Naive thymus-derived CD8-positive, alpha-beta T cell (primary cell): ENCODE measurements at regions not wholly inside any gene's neighbourhood (a gene's known extent, or its start where the extent isn't known, plus 50 kb on each side); places are given as distances from the start of the nearest gene placed in this dataset.
"Not testable (repeated sequence)": the region's sequence is repeated elsewhere in the genome, so short reads cannot be mapped to it uniquely, and the experiment has no call there.

Experiments used
- ATAC-seq, 2 donors: fragments of 150-1000 bp; cut with Tn5 transposase in 1 of 2; sonication (Bioruptor Pico), chemical (Tn5 transposase) in 1 of 2; 1 replicate in 1 of 2; 2 replicates in 1 of 2; pipeline ENCODE4 v1.10.0; 2021; ENCODE audit warnings: mild to moderate bottlenecking in 2 of 2, moderate library complexity in 2 of 2
- POLR2A ChIA-PET: fragments of 350-600 bp; sonication (Branson Sonifier 250); formaldehyde crosslinking; loops from one replicate; lab custom pipeline; 2021; ENCODE audit warnings: antibody characterized with exemption; lab: Charles Lee
- DNase-seq, 10 donors: peaks; one replicate each; pipeline versions ENCODE4 v3.0.0 to v3.0.0-alpha.2; 2020 to 2022
- H3K27ac Mint-ChIP-seq, 10 donors: one replicate each; pipeline ENCODE4 v1.8.0; 2020 to 2022; ENCODE audit warnings: mild to moderate bottlenecking in 10 of 10, mixed read lengths in 10 of 10, moderate library complexity in 4 of 10, inconsistent platforms in 1 of 10
- H3K27me3 Mint-ChIP-seq, 5 donors: one replicate each; pipeline ENCODE4 v1.8.0; 2021 to 2022; ENCODE audit warnings: mixed read lengths in 5 of 5
- H3K36me3 Mint-ChIP-seq, 3 donors: one replicate each; pipeline ENCODE4 v1.8.0; 2020 to 2022; ENCODE audit warnings: mixed read lengths in 3 of 3, mild to moderate bottlenecking in 2 of 3, inconsistent platforms in 1 of 3
- H3K4me1 Mint-ChIP-seq, 4 donors: one replicate each; pipeline ENCODE4 v1.8.0; 2021 to 2022; ENCODE audit warnings: mixed read lengths in 4 of 4
- H3K4me3 Mint-ChIP-seq, 10 donors: one replicate each; pipeline ENCODE4 v1.8.0; 2020 to 2022; ENCODE audit warnings: mild to moderate bottlenecking in 10 of 10, mixed read lengths in 10 of 10, moderate library complexity in 6 of 10, inconsistent platforms in 1 of 10
- H3K9me3 Mint-ChIP-seq, 9 donors: one replicate each; pipeline ENCODE4 v1.8.0; 2020 to 2022; ENCODE audit warnings: mixed read lengths in 9 of 9, mild to moderate bottlenecking in 3 of 9, inconsistent platforms in 1 of 9, moderate library complexity in 1 of 9

- H3K4me3 Mint-ChIP-seq = no peak overlapping the region
- no peak overlapping the region for H3K27ac Mint-ChIP-seq
- POLR2A ChIA-PET = no interaction called here
- H3K9me3 Mint-ChIP-seq = no peaks in the 10 kb centered on the region
- DNase-seq = no peak
- peaks cover 5 to 25% (median 16%) of the 10 kb centered on the region in 5 donors for H3K27me3 Mint-ChIP-seq
- no peak for ATAC-seq
- no peaks in the 10 kb centered on the region for H3K4me1 Mint-ChIP-seq
- H3K36me3 Mint-ChIP-seq = no peaks in the 10 kb centered on the region
Observed at GRCh38 chr17:27109346-27109745, 184.6 kb upstream of the WSB1 start.

DNA sequence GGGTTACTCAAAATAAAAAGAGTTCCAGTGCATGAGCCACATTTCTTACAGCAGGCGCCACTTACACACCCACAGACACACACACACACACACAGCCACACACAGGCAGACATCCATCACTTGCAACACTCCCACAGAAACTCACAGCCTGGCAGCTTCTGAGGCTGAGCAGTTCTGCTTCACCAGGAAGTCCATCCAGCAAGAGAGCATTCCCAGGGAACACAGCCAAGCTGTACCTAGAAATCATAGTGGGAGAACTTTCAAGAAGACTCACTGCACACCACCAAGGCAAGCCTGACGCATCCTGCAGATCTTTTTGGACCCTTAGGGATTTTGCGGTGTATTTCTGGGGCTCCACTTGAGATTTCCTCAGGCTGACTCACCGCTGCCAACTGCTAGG lies 140.9 kb upstream of the WSB1 start:
- Mint-ChIP-seq H3K4me1 (no peaks in the 10 kb centered on the region), H3K9me3 (peaks cover 0 to 2% (median 0%) of the 10 kb centered on the region in 9 donors), H3K4me3 (no peak overlapping the region), H3K27me3 (no peaks in the 10 kb centered on the region), H3K36me3 (peaks cover 0 to 1% (median 0%) of the 10 kb centered on the region in 3 donors), H3K27ac (no peak overlapping the region)
- ATAC-seq (no peak), DNase-seq (no peak)
- POLR2A ChIA-PET = no interaction called here

DNA sequence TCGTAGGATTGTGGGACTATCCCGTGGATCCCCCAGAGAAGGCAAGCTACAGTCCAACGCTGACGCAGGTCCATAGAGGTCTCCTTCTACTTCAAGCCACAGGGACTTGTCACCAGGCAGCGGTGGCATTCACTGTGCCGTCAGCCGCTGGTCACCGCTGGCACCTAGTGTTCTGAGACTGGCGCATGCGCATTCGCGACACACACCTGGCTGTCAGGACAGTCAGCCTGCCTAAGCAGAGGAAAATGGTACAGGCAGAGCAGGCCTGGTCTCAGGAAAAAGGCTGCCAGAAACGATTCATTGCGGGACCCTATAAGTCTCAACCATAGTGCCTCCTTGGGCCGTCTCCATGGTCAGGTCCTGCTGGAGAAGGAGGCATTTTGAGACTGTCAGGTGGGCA lies 138.0 kb upstream of the WSB1 start:
- ATAC-seq = no peak
- no peaks in the 10 kb centered on the region for H3K27me3 Mint-ChIP-seq
- peaks cover 0 to 5% (median 0%) of the 10 kb centered on the region in 9 donors for H3K9me3 Mint-ChIP-seq
- POLR2A ChIA-PET = no interaction called here
- DNase-seq = peak in 1 of 10 donors; percentile 15
- no peak overlapping the region for H3K4me3 Mint-ChIP-seq
- H3K27ac Mint-ChIP-seq = no peak overlapping the region
- no peaks in the 10 kb centered on the region for H3K36me3 Mint-ChIP-seq
- no peaks in the 10 kb centered on the region for H3K4me1 Mint-ChIP-seq

GRCh38 chr17:27157297-27157696 lies 136.6 kb upstream of the WSB1 start:
- ATAC-seq = no peak
- Mint-ChIP-seq H3K27me3 (no peaks in the 10 kb centered on the region), H3K4me1 (no peaks in the 10 kb centered on the region)

GRCh38 chr17:27157898-27158297 lies 136.0 kb upstream of the WSB1 start:
- Mint-ChIP-seq H3K4me1 (no peaks in the 10 kb centered on the region), H3K27ac (no peak overlapping the region), H3K36me3 (no peaks in the 10 kb centered on the region), H3K9me3 (peaks cover 0 to 5% (median 0%) of the 10 kb centered on the region in 9 donors), H3K27me3 (no peaks in the 10 kb centered on the region), H3K4me3 (no peak overlapping the region)
- ATAC-seq = no peak
- DNase-seq = no peak
- POLR2A ChIA-PET = no interaction called here

More at GRCh38 chr17:27157297-27157696, 136.6 kb upstream of the WSB1 start:
- no peak overlapping the region for H3K4me3 Mint-ChIP-seq
- peaks cover 0 to 5% (median 0%) of the 10 kb centered on the region in 9 donors for H3K9me3 Mint-ChIP-seq
- no peaks in the 10 kb centered on the region for H3K36me3 Mint-ChIP-seq
- no peak for DNase-seq
- no peak overlapping the region for H3K27ac Mint-ChIP-seq
- POLR2A ChIA-PET = no interaction called here

- Mint-ChIP-seq H3K36me3 (no peaks in the 10 kb centered on the region), H3K4me1 (no peaks in the 10 kb centered on the region), H3K27ac (no peak overlapping the region), H3K9me3 (peaks cover 0 to 5% (median 0%) of the 10 kb centered on the region in 9 donors), H3K4me3 (no peak overlapping the region), H3K27me3 (no peaks in the 10 kb centered on the region)
- POLR2A ChIA-PET = no interaction called here
- DNase-seq (no peak), ATAC-seq (no peak)
Observed at GRCh38 chr17:27158382-27158781, 135.5 kb upstream of the WSB1 start.

GRCh38 chr17:27180322-27180721 lies 113.6 kb upstream of the WSB1 start:
- Mint-ChIP-seq H3K4me3 (no peak overlapping the region), H3K27ac (no peak overlapping the region), H3K9me3 (peaks cover 4 to 60% (median 13%) of the 10 kb centered on the region in 9 donors), H3K36me3 (peaks cover 0 to 40% (median 12%) of the 10 kb centered on the region in 3 donors), H3K27me3 (no peaks in the 10 kb centered on the region), H3K4me1 (peaks cover 0 to 9% (median 0%) of the 10 kb centered on the region in 4 donors)
- ATAC-seq (no peak), DNase-seq (no peak)
- POLR2A ChIA-PET = no interaction called here

GRCh38 chr17:27181379-27181925 lies 112.5 kb upstream of the WSB1 start:
- H3K27ac Mint-ChIP-seq, DNase-seq, H3K27me3 Mint-ChIP-seq, POLR2A ChIA-PET, ATAC-seq, H3K4me3 Mint-ChIP-seq, H3K4me1 Mint-ChIP-seq: not testable (repeated sequence)
- Mint-ChIP-seq H3K9me3 (peaks cover 8 to 67% (median 23%) of the 10 kb centered on the region in 9 donors), H3K36me3 (peaks cover 0 to 40% (median 12%) of the 10 kb centered on the region in 3 donors)

DNA sequence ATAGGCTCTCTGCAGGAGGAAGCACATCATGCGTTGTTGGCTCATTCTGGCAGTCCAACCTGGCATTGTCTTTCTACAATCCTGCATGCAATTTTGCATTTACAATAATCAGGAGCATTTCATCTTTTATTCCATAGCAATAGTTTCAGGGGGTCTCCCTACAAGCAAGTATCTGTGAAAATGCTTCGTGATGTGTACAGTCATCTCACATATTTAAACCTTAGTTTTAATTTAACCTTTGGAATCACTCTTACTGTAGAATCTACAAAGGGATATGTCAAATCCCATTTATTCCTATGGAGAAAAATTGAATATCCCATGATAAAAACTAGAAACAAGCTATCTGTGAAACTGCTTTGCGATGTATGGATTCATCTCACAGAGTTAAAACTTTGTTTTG lies 112.0 kb upstream of the WSB1 start:
- Mint-ChIP-seq H3K4me1 (peaks cover 0 to 9% (median 0%) of the 10 kb centered on the region in 4 donors), H3K27me3 (peaks cover 0 to 4% (median 0%) of the 10 kb centered on the region in 5 donors), H3K9me3 (peaks cover 8 to 67% (median 24%) of the 10 kb centered on the region in 9 donors), H3K4me3 (no peak overlapping the region), H3K36me3 (peaks cover 0 to 40% (median 12%) of the 10 kb centered on the region in 3 donors), H3K27ac (no peak overlapping the region)
- ATAC-seq (no peak), DNase-seq (no peak)
- POLR2A ChIA-PET = no interaction called here

DNA sequence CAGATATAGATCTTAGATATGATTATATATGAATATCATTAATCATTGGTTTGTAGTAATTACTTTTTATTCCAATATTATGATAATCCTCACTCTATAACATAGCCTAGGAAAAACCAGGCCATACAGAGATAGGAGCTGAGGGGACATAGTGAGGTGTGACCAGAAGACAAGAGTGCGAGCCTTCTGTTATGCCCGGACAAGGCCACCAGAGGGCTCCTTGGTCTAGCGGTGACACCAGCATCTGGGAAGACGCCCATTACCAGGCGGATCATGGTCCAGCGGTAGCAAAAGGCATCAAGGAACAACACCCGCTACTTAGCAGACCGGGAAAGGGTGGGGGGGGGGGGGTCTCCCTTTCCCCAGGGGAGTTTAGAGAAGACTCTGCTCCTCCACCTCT lies 96.4 kb upstream of the WSB1 start:
- ATAC-seq, POLR2A ChIA-PET, H3K27ac Mint-ChIP-seq, H3K36me3 Mint-ChIP-seq, DNase-seq, H3K4me1 Mint-ChIP-seq, H3K9me3 Mint-ChIP-seq, H3K27me3 Mint-ChIP-seq, H3K4me3 Mint-ChIP-seq: not testable (repeated sequence)

DNA sequence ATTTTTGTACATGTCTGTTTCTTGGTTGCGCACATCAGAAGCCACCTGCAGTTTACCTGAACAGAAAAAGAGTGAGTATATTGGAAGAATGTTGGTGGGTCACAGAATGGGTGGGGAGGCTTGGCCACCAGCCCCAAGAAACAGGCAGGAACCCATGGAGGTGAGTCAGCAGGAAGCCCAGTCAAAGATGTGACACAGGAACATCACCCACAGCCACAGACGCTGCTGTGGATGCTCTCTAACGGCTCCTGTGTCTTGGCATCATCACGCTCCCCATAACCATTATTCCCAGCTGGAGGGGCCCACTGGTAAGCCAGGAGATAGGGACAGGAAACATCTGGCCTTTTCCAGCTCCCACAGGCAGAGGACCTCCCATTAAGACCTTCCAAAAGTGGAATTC lies 94.0 kb upstream of the WSB1 start:
- no peak for ATAC-seq
- peaks cover 0 to 7% (median 0%) of the 10 kb centered on the region in 3 donors for H3K36me3 Mint-ChIP-seq
- POLR2A ChIA-PET = no interaction called here
- H3K4me1 Mint-ChIP-seq = peaks cover 0 to 4% (median 0%) of the 10 kb centered on the region in 4 donors
- no peak for DNase-seq
- peaks cover 0 to 6% (median 0%) of the 10 kb centered on the region in 5 donors for H3K27me3 Mint-ChIP-seq
- H3K9me3 Mint-ChIP-seq = peaks cover 0 to 5% (median 0%) of the 10 kb centered on the region in 9 donors
- H3K4me3 Mint-ChIP-seq = no peak overlapping the region
- no peak overlapping the region for H3K27ac Mint-ChIP-seq

- POLR2A ChIA-PET = no interaction called here
- H3K4me3 Mint-ChIP-seq = no peak overlapping the region
- H3K36me3 Mint-ChIP-seq = peaks cover 0 to 7% (median 0%) of the 10 kb centered on the region in 3 donors
- H3K9me3 Mint-ChIP-seq = peaks cover 0 to 5% (median 0%) of the 10 kb centered on the region in 9 donors
- H3K4me1 Mint-ChIP-seq = peaks cover 0 to 4% (median 0%) of the 10 kb centered on the region in 4 donors
- peaks cover 0 to 6% (median 0%) of the 10 kb centered on the region in 5 donors for H3K27me3 Mint-ChIP-seq
- ATAC-seq (no peak), DNase-seq (no peak)
- no peak overlapping the region for H3K27ac Mint-ChIP-seq
Observed at GRCh38 chr17:27200476-27200875, 93.4 kb upstream of the WSB1 start.

GRCh38 chr17:27203241-27203640 lies 90.7 kb upstream of the WSB1 start:
- Mint-ChIP-seq H3K4me1 (peaks cover 0 to 4% (median 0%) of the 10 kb centered on the region in 4 donors), H3K36me3 (no peaks in the 10 kb centered on the region), H3K27ac (no peak overlapping the region), H3K4me3 (no peak overlapping the region), H3K9me3 (peaks cover 0 to 3% (median 0%) of the 10 kb centered on the region in 9 donors), H3K27me3 (peaks cover 0 to 6% (median 2%) of the 10 kb centered on the region in 5 donors)
- POLR2A ChIA-PET = no interaction called here
- ATAC-seq (no peak), DNase-seq (no peak)

GRCh38 chr17:27206447-27206846 lies 87.5 kb upstream of the WSB1 start:
- no peak for DNase-seq
- POLR2A ChIA-PET = no interaction called here
- peaks cover 0 to 4% (median 2%) of the 10 kb centered on the region in 9 donors for H3K9me3 Mint-ChIP-seq
- H3K36me3 Mint-ChIP-seq = no peaks in the 10 kb centered on the region
- ATAC-seq = no peak
- H3K4me3 Mint-ChIP-seq = no peak overlapping the region
- H3K27ac Mint-ChIP-seq = no peak overlapping the region
- no peaks in the 10 kb centered on the region for H3K4me1 Mint-ChIP-seq
- peaks cover 0 to 6% (median 2%) of the 10 kb centered on the region in 5 donors for H3K27me3 Mint-ChIP-seq
